Caco-2 (cell line): ENCODE measurements at regions not wholly inside any gene's neighbourhood (a gene's known extent, or its start where the extent isn't known, plus 50 kb on each side); places are given as distances from the start of the nearest gene placed in this dataset.

Source experiments
- BruUV-seq: library from RNA; stranded (reverse); fragments of 400-500 nt; replicated peaks from 2 replicates; lab custom pipeline; 2021; lab: Mats Ljungman, UMichigan
- CTCF ChIA-PET: fragments of 300-600 bp; sonication (Branson Sonifier 250); formaldehyde crosslinking; loops from one replicate; lab custom pipeline; 2022; ENCODE audit warnings: antibody characterized with exemption; lab: Charles Lee
- POLR2A ChIA-PET: fragments of 300-600 bp; sonication (Branson Sonifier 250); formaldehyde crosslinking; loops from one replicate; lab custom pipeline; 2022; ENCODE audit warnings: antibody characterized with exemption; lab: Charles Lee
- DNase-seq, 2 experiments: peaks; one replicate each; pipeline versions ENCODE4 v3.0.0 to v3.0.0-alpha.2; 2020 to 2022
- H3K27me3 ChIP-seq: replicated peaks from 2 replicates; pipeline ENCODE4 v1.6.0; 2011; ENCODE audit warnings: low read length; ENCODE audit not compliant: control insufficient read depth, insufficient read depth
- H3K36me3 ChIP-seq: 2 replicates; pipeline ENCODE4 v1.5.1; 2011; ENCODE audit warnings: low read length; ENCODE audit not compliant: control insufficient read depth, insufficient read depth
- H3K4me1 ChIP-seq: fragments of 250-450 bp; sonication (Bioruptor Pico); 2 replicates; pipeline ENCODE4 v1.5.1; 2020; ENCODE audit warnings: mild to moderate bottlenecking
- H3K4me3 ChIP-seq: 2 replicates; pipeline ENCODE4 v1.5.1; 2011; ENCODE audit warnings: low read depth, mild to moderate bottlenecking, control low read depth, low read length
- H3K9me3 ChIP-seq: fragments of 250-450 bp; sonication (Bioruptor Pico); 2 replicates; pipeline ENCODE4 v1.5.1; 2020; ENCODE audit warnings: mild to moderate bottlenecking, moderate library complexity
- H3K27ac Mint-ChIP-seq: one replicate; pipeline ENCODE4 v1.8.0; 2022; ENCODE audit warnings: mixed read lengths; ENCODE audit not compliant: unreplicated experiment
- H3K27me3 Mint-ChIP-seq: one replicate; pipeline ENCODE4 v1.8.0; 2022; ENCODE audit warnings: mixed read lengths; ENCODE audit not compliant: insufficient read depth, unreplicated experiment
- H3K36me3 Mint-ChIP-seq: one replicate; pipeline ENCODE4 v1.8.0; 2022; ENCODE audit warnings: mild to moderate bottlenecking, mixed read lengths; ENCODE audit not compliant: insufficient read depth, unreplicated experiment
- H3K4me1 Mint-ChIP-seq: one replicate; pipeline ENCODE4 v1.8.0; 2022; ENCODE audit warnings: low read depth, mixed read lengths; ENCODE audit not compliant: unreplicated experiment
- H3K4me3 Mint-ChIP-seq: one replicate; pipeline ENCODE4 v1.8.0; 2022; ENCODE audit warnings: mild to moderate bottlenecking, moderate library complexity, mixed read lengths; ENCODE audit not compliant: unreplicated experiment
- H3K9me3 Mint-ChIP-seq: one replicate; pipeline ENCODE4 v1.8.0; 2022; ENCODE audit warnings: mixed read lengths; ENCODE audit not compliant: unreplicated experiment
- CTCF ChIP-seq, 2 experiments: fragments of 200-600 bp in 1 of 2; IDR thresholded peaks; 1 replicate in 1 of 2; 2 replicates in 1 of 2; pipeline versions ENCODE4 v1.5.1 to v1.8.0; 2011 to 2022; ENCODE audit warnings: antibody characterized with exemption in 1 of 2, control low read depth in 1 of 2, inconsistent platforms in 1 of 2, low read depth in 1 of 2, low read length in 1 of 2, mild to moderate bottlenecking in 1 of 2, moderate library complexity in 1 of 2; ENCODE audit not compliant: insufficient read depth in 1 of 2, severe bottlenecking in 1 of 2, unreplicated experiment in 1 of 2
- intact Hi-C: fragments of 100-400 bp; cut with micrococcal nuclease; formaldehyde crosslinking; loops from one replicate; pipeline ENCODE4 v1.10.0; 2022; ENCODE audit not compliant: unreplicated experiment

GRCh38 chr19:28680111-28680510 is 532.8 kb downstream of the UQCRFS1 start:
- POLR2A ChIA-PET, result no interaction called here

GRCh38 chr19:28670836-28671235 is 542.1 kb downstream of the UQCRFS1 start:
- Mint-ChIP-seq H3K27me3 (no peaks in the 10 kb centered on the region), H3K27ac (no peak overlapping the region), H3K4me1 (no peaks in the 10 kb centered on the region), H3K4me3 (no peak overlapping the region), H3K36me3 (no peaks in the 10 kb centered on the region), H3K9me3 (peaks cover 63% of the 10 kb centered on the region)
- Histone ChIP-seq H3K36me3 (no peaks in the 10 kb centered on the region), H3K4me3 (no peak overlapping the region), H3K27me3 (no peaks in the 10 kb centered on the region), H3K9me3 (peaks cover 14% of the 10 kb centered on the region), H3K4me1 (no peaks in the 10 kb centered on the region)
- ChIA-PET CTCF (no interaction called here), POLR2A (no interaction called here)
- no TSS peak for BruUV-seq
- no peak for DNase-seq
- TF ChIP-seq CTCF (IDR thresholded peaks at IDR 0.05; ENCODE audit: insufficient read depth in 1 of 2, low read depth in 1 of 2, low read length in 1 of 2, severe bottlenecking in 1 of 2, unreplicated experiment in 1 of 2), result no peak
- intact Hi-C loops, result no loop called here

More at GRCh38 chr19:28680111-28680510, 532.8 kb downstream of the UQCRFS1 start:
- H3K36me3 ChIP-seq, result no peaks in the 10 kb centered on the region
- Mint-ChIP-seq H3K9me3 (peaks cover 7% of the 10 kb centered on the region), H3K27ac (no peak overlapping the region), H3K4me1 (no peaks in the 10 kb centered on the region), H3K4me3 (no peak overlapping the region), H3K36me3 (no peaks in the 10 kb centered on the region), H3K27me3 (no peaks in the 10 kb centered on the region)
- no TSS peak for BruUV-seq
- CTCF ChIA-PET, result no interaction called here
- H3K4me3 ChIP-seq, result no peak overlapping the region
- intact Hi-C loops, result no loop called here
- no peaks in the 10 kb centered on the region for H3K9me3 ChIP-seq
- no peak for TF ChIP-seq CTCF (IDR thresholded peaks at IDR 0.05; ENCODE audit: insufficient read depth in 1 of 2, low read depth in 1 of 2, low read length in 1 of 2, severe bottlenecking in 1 of 2, unreplicated experiment in 1 of 2)
- no peaks in the 10 kb centered on the region for H3K27me3 ChIP-seq
- no peak for DNase-seq
- no peaks in the 10 kb centered on the region for H3K4me1 ChIP-seq

GRCh38 chr19:28669804-28670203 is 543.1 kb downstream of the UQCRFS1 start:
- Mint-ChIP-seq H3K27me3 (no peaks in the 10 kb centered on the region), H3K4me1 (no peaks in the 10 kb centered on the region), H3K27ac (no peak overlapping the region), H3K4me3 (no peak overlapping the region), H3K36me3 (no peaks in the 10 kb centered on the region), H3K9me3 (peaks cover 65% of the 10 kb centered on the region)
- intact Hi-C loops, result no loop called here
- Histone ChIP-seq H3K36me3 (no peaks in the 10 kb centered on the region), H3K9me3 (peaks cover 14% of the 10 kb centered on the region), H3K4me3 (no peak overlapping the region), H3K27me3 (no peaks in the 10 kb centered on the region), H3K4me1 (no peaks in the 10 kb centered on the region)
- no TSS peak for BruUV-seq
- no peak for TF ChIP-seq CTCF (IDR thresholded peaks at IDR 0.05; ENCODE audit: insufficient read depth in 1 of 2, low read depth in 1 of 2, low read length in 1 of 2, severe bottlenecking in 1 of 2, unreplicated experiment in 1 of 2)
- no peak for DNase-seq
- CTCF ChIA-PET, result no interaction called here
- POLR2A ChIA-PET, result no interaction called here
